Activated CD4-positive, alpha-beta T cell treated with anti-CD3 and anti-CD28 coated beads, Interleukin-2, amount 10 ng/mL, durations not matched to agents 24 days and 14 days (primary cell): ENCODE measurements at regions not wholly inside any gene's neighbourhood (a gene's known extent, or its start where the extent isn't known, plus 50 kb on each side); places are given as distances from the start of the nearest gene placed in this dataset.

Experiments
- DNase-seq: peaks from one replicate; pipeline ENCODE4 v3.0.0; 2022
- H3K27ac Mint-ChIP-seq: one replicate; pipeline ENCODE4 v1.8.0; 2022; ENCODE audit warnings: mild to moderate bottlenecking, mixed read lengths
- H3K27me3 Mint-ChIP-seq: one replicate; pipeline ENCODE4 v1.8.0; 2022; ENCODE audit warnings: mixed read lengths
- H3K36me3 Mint-ChIP-seq: one replicate; pipeline ENCODE4 v1.8.0; 2022; ENCODE audit warnings: low read depth, mild to moderate bottlenecking, mixed read lengths
- H3K4me1 Mint-ChIP-seq: one replicate; pipeline ENCODE4 v1.8.0; 2021; ENCODE audit warnings: mixed read lengths
- H3K4me3 Mint-ChIP-seq: one replicate; pipeline ENCODE4 v1.8.0; 2022; ENCODE audit warnings: mild to moderate bottlenecking, moderate library complexity, mixed read lengths
- H3K9me3 Mint-ChIP-seq: one replicate; pipeline ENCODE4 v1.8.0; 2021; ENCODE audit warnings: mixed read lengths
- intact Hi-C: fragments of 100-400 bp; cut with micrococcal nuclease; formaldehyde crosslinking; loops from one replicate; pipeline ENCODE4 v1.15.1; 2023

DNA sequence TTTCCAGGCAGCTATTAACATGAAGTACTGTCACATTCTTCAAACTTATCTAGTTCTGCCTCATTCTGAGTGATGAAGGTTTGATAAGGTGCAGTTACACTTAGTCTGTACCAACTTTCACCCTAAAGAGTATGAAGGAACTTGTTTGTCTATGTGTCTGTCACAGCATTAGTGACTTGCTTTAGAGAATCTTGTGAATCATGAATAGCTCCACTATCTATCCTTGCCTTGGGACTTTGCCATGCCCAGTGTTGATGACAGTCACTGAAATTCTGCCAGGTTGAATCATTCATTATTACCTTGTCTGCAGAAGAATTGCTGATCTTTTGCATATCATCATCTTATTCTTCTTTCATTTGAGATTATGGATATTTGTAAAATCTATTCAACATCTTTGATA lies 50.9 kb upstream of the A1CF start:
- H3K36me3 Mint-ChIP-seq, result no peaks in the 10 kb centered on the region
- H3K4me1 Mint-ChIP-seq, result no peaks in the 10 kb centered on the region
- no peak overlapping the region for H3K27ac Mint-ChIP-seq
- no peak for DNase-seq
- no peak overlapping the region for H3K4me3 Mint-ChIP-seq
- H3K9me3 Mint-ChIP-seq, result no peaks in the 10 kb centered on the region
- intact Hi-C loops, result no loop called here
- peaks cover 2% of the 10 kb centered on the region for H3K27me3 Mint-ChIP-seq

- no peak for DNase-seq
- Mint-ChIP-seq H3K4me3 (no peak overlapping the region), H3K27ac (no peak overlapping the region), H3K27me3 (peaks cover 2% of the 10 kb centered on the region), H3K36me3 (no peaks in the 10 kb centered on the region), H3K4me1 (no peaks in the 10 kb centered on the region), H3K9me3 (no peaks in the 10 kb centered on the region)
- intact Hi-C loops, result no loop called here
Measured at GRCh38 chr10:50937230-50937907, 51.9 kb upstream of the A1CF start.

DNA sequence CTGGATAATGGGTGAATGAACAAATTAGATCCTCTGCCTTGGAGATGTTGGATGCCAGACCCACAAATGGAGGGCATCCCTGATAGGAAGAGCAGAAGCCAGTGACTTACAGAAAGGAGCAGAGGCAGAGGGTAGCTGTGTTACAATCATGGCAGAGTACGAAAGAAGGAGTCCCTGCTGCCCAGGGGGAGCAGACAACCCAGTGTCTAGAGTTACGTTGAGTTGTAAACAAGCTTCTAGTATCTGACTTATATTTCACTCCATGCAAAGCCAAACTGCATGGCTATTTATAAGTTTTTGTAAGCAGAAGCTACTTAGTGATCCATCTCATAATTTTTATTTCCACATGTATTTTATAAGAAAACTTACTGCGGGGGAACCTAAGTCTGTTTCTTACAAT lies 56.2 kb upstream of the A1CF start:
- H3K9me3 Mint-ChIP-seq, result no peaks in the 10 kb centered on the region
- no peaks in the 10 kb centered on the region for H3K4me1 Mint-ChIP-seq
- no peaks in the 10 kb centered on the region for H3K36me3 Mint-ChIP-seq
- H3K27ac Mint-ChIP-seq, result no peak overlapping the region
- DNase-seq, result no peak
- intact Hi-C loops, result no loop called here
- no peaks in the 10 kb centered on the region for H3K27me3 Mint-ChIP-seq
- H3K4me3 Mint-ChIP-seq, result no peak overlapping the region

- intact Hi-C loops, result no loop called here
- Mint-ChIP-seq H3K27ac (no peak overlapping the region), H3K4me1 (no peaks in the 10 kb centered on the region), H3K9me3 (no peaks in the 10 kb centered on the region), H3K27me3 (no peaks in the 10 kb centered on the region), H3K4me3 (no peak overlapping the region), H3K36me3 (no peaks in the 10 kb centered on the region)
- no peak for DNase-seq
Measured at GRCh38 chr10:50946991-50947781, 61.8 kb upstream of the A1CF start.

GRCh38 chr10:50951365-50951764 lies 65.9 kb upstream of the A1CF start:
- no peak for DNase-seq
- no peaks in the 10 kb centered on the region for H3K36me3 Mint-ChIP-seq
- H3K27me3 Mint-ChIP-seq, result no peaks in the 10 kb centered on the region
- no peaks in the 10 kb centered on the region for H3K9me3 Mint-ChIP-seq
- intact Hi-C loops, result no loop called here
- H3K27ac Mint-ChIP-seq, result no peak overlapping the region
- H3K4me3 Mint-ChIP-seq, result no peak overlapping the region
- H3K4me1 Mint-ChIP-seq, result no peaks in the 10 kb centered on the region

DNA sequence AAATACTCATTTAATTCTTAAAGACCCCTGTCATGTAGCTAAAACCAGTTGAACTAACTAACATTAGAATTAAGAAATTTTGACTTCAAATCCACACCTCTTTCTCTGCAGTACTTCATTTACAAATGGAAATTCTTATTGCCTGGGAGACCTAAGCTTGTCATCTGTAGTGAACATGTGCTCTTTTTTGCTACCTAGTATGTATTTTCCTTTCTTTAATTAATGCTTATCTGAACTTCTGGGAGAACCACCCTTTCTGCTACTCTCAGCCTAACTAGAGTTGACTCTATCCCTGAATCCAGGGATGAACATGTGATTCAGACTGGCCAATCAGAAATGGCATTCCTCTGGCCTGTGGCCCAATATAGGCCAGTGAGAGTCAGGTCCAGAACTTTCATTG lies 75.9 kb upstream of the A1CF start:
- H3K27me3 Mint-ChIP-seq, result no peaks in the 10 kb centered on the region
- H3K9me3 Mint-ChIP-seq, result no peaks in the 10 kb centered on the region
- H3K4me3 Mint-ChIP-seq, result no peak overlapping the region
- H3K36me3 Mint-ChIP-seq, result no peaks in the 10 kb centered on the region
- no peak overlapping the region for H3K27ac Mint-ChIP-seq
- intact Hi-C loops, result no loop called here
- no peaks in the 10 kb centered on the region for H3K4me1 Mint-ChIP-seq
- no peak for DNase-seq

DNA sequence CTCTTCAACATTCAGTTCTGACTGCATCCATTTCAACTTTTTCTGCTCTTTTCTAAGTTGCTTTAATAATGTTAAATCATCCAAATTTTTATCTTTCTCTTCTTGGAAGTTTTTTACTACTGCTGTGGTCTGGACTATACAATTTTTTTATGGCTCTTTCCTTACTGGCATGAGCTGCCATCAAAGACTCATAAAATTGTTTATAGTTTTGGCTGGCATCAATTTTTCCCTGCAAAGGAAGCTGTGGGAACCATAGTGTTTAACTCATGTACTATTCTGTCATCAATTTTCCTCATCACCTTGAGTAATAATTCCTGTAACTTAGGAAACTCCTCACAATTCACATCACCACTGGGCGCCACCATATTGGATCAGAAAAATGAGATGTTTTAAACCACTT lies 77.6 kb upstream of the A1CF start:
- H3K4me3 Mint-ChIP-seq, result no peak overlapping the region
- no peak for DNase-seq
- H3K27ac Mint-ChIP-seq, result no peak overlapping the region
- H3K4me1 Mint-ChIP-seq, result no peaks in the 10 kb centered on the region
- intact Hi-C loops, result no loop called here
- H3K27me3 Mint-ChIP-seq, result no peaks in the 10 kb centered on the region
- H3K9me3 Mint-ChIP-seq, result no peaks in the 10 kb centered on the region
- no peaks in the 10 kb centered on the region for H3K36me3 Mint-ChIP-seq

DNA sequence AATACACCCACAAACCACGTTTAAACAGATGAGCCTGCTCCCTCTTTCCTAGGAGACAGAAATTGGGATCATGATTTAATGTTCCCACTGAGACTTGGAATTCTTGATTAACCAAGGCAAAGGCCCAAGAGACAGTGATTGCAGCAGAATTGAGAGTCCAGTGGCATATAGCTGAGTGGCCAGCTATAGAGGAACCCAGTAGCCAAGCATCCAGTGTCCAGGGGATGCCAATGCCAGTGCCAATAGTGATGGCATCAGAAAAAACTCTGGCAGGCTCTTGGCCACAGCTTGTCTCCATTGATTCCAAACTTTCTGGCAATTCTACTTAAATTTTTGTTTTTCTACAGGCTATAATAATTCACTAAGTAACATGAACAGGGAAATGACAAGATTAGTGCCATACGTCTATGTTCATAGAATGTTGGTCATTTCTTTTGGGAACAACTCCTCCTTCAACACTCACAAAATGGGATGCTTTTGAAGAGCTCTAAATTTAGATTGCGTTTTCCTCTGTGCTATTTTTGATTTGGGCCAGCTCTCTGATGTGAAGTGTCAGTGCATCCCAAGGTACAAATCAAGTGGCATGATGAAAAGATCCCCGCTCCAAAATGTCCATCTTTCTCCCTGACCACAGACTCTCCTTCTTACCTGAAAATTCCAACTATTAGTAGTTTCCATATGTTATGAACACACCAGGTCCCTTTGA lies 83.1 kb upstream of the A1CF start:
- no peaks in the 10 kb centered on the region for H3K4me1 Mint-ChIP-seq
- H3K4me3 Mint-ChIP-seq, result no peak overlapping the region
- no peaks in the 10 kb centered on the region for H3K36me3 Mint-ChIP-seq
- H3K27ac Mint-ChIP-seq, result no peak overlapping the region
- DNase-seq, result no peak
- H3K27me3 Mint-ChIP-seq, result no peaks in the 10 kb centered on the region
- intact Hi-C loops, result no loop called here
- no peaks in the 10 kb centered on the region for H3K9me3 Mint-ChIP-seq

DNA sequence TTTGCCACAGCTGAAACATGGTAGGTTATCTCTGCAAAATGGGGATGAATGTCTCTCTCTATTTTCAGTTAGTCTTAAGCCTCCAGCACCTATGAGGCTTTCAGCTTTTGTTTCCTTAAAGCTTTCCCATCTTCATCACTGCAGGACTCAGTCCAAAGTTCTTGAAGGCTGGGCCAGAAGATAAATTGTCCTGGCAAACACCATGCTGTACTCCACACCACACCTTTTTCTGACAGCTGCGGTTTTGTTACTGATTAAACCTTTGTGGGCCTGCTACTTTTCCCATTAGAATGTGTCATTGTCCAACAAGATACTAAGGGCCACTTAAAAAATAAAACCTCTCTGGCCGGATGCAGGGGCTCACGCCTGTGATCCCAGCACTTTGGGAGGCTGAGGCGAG lies 87.2 kb upstream of the A1CF start:
- Mint-ChIP-seq H3K36me3 (no peaks in the 10 kb centered on the region), H3K4me1 (no peaks in the 10 kb centered on the region), H3K4me3 (no peak overlapping the region), H3K27me3 (peaks cover 2% of the 10 kb centered on the region), H3K27ac (no peak overlapping the region), H3K9me3 (no peaks in the 10 kb centered on the region)
- intact Hi-C loops, result no loop called here
- no peak for DNase-seq

DNA sequence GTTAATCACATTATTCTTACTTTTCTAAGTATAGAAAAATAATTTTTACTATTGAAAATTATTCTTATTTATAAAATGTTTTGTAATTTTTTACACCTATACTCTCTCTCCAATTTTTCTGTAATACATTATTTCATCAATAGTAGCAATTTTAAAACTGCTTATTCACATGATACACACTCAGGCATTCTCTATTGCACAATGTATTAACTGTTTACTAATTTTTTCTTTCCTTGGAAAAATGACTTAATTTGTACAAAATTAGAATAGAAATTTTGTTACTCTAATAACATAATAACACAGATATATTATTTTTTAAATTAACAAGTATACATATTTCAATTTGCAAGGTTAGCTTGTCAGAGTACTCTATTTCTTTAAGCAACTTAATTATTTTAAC lies 92.9 kb upstream of the PRKG1 start:
- Mint-ChIP-seq H3K27me3 (peaks cover 9% of the 10 kb centered on the region), H3K36me3 (no peaks in the 10 kb centered on the region), H3K4me3 (no peak overlapping the region), H3K9me3 (no peaks in the 10 kb centered on the region), H3K4me1 (no peaks in the 10 kb centered on the region), H3K27ac (no peak overlapping the region)
- no peak for DNase-seq
- intact Hi-C loops, result no loop called here

GRCh38 chr10:50981904-50982303 lies 92.4 kb upstream of the PRKG1 start:
- intact Hi-C loops, result no loop called here
- H3K9me3 Mint-ChIP-seq, result no peaks in the 10 kb centered on the region
- no peaks in the 10 kb centered on the region for H3K4me1 Mint-ChIP-seq
- no peaks in the 10 kb centered on the region for H3K36me3 Mint-ChIP-seq
- H3K4me3 Mint-ChIP-seq, result no peak overlapping the region
- H3K27ac Mint-ChIP-seq, result no peak overlapping the region
- H3K27me3 Mint-ChIP-seq, result peaks cover 9% of the 10 kb centered on the region
- DNase-seq, result no peak

DNA sequence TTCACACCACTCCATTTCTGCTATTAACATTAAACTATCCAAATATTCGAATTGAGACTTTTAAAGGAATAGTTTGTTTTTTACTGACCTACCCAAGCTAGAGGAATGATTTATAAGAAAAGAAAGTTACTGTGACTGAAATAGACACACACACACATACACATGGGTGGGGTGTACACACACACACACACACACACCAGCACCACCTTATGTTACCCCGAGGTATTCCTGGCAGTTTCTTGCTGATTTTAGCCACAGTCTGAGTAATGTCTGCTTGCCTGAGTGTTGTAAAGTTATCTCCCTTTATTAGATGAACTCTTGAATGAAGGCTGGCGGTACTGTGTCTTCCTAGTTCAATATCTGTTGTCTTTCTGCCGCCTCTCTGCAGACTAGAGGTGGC lies 91.3 kb upstream of the PRKG1 start:
- DNase-seq, result no peak
- intact Hi-C loops, result no loop called here
- H3K27me3 Mint-ChIP-seq, result peaks cover 12% of the 10 kb centered on the region
- no peaks in the 10 kb centered on the region for H3K36me3 Mint-ChIP-seq
- no peaks in the 10 kb centered on the region for H3K9me3 Mint-ChIP-seq
- no peak overlapping the region for H3K27ac Mint-ChIP-seq
- no peak overlapping the region for H3K4me3 Mint-ChIP-seq
- H3K4me1 Mint-ChIP-seq, result no peaks in the 10 kb centered on the region

DNA sequence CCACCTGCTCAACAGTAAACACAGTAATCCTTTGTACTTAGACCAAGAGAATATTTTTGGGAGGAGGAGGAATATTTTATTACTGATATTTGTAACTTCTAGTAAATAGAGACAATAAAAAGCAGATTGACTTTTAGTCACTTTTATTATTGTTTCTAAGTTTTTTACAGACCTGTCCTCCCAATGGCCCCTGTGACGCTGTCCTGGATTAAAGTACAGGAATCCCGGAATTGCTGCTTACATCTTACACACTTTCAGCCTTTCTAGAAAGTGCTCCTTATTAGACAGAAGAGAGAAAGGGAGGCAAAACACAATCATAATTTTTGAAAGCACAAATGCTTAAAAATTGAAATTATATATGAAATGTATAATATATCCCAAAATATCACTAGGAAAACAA lies 86.4 kb upstream of the PRKG1 start:
- Mint-ChIP-seq H3K4me3 (no peak overlapping the region), H3K4me1 (peaks cover 6% of the 10 kb centered on the region), H3K36me3 (no peaks in the 10 kb centered on the region), H3K27ac (no peak overlapping the region), H3K9me3 (no peaks in the 10 kb centered on the region), H3K27me3 (peaks cover 34% of the 10 kb centered on the region)
- DNase-seq, result no peak
- intact Hi-C loops, result no loop called here

DNA sequence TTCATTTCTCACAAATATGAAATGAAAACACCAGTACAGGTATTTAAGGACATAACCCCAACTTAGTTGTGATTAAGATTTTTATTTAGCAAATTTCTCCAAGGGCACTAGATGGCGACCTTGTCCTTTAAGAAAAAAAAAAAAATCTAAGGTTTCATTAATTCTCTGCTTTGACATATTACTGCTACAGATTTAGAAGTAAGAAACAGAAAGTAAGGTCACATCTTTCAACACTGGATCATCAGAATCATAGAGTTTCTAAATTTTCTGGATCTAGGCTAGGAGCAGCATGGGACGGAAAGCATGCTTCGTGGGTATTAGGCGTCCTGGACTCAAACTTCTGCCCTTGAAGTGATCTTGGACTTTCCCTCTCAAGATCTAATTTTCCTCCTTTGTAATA lies 85.5 kb upstream of the PRKG1 start:
- no peak for DNase-seq
- H3K27me3 Mint-ChIP-seq, result peaks cover 39% of the 10 kb centered on the region
- intact Hi-C loops, result no loop called here
- peaks cover 6% of the 10 kb centered on the region for H3K4me1 Mint-ChIP-seq
- no peak overlapping the region for H3K27ac Mint-ChIP-seq
- H3K36me3 Mint-ChIP-seq, result no peaks in the 10 kb centered on the region
- H3K9me3 Mint-ChIP-seq, result no peaks in the 10 kb centered on the region
- H3K4me3 Mint-ChIP-seq, result no peak overlapping the region
